Medulla oblongata (tissue), 1 donor: ENCODE measurements at regions not wholly inside any gene's neighbourhood (a gene's known extent, or its start where the extent isn't known, plus 50 kb on each side); places are given as distances from the start of the nearest gene placed in this dataset.
A peak's percentile ranks its signal among the peaks of the same experiment; 100 is the strongest.
"Not testable (repeated sequence)": the region's sequence is repeated elsewhere in the genome, so short reads cannot be mapped to it uniquely, and the experiment has no call there.

Experiments
- DNase-seq: peaks from one replicate; pipeline ENCODE4 v3.0.0-alpha.2; 2015; ENCODE audit errors: extremely low spot score

DNA sequence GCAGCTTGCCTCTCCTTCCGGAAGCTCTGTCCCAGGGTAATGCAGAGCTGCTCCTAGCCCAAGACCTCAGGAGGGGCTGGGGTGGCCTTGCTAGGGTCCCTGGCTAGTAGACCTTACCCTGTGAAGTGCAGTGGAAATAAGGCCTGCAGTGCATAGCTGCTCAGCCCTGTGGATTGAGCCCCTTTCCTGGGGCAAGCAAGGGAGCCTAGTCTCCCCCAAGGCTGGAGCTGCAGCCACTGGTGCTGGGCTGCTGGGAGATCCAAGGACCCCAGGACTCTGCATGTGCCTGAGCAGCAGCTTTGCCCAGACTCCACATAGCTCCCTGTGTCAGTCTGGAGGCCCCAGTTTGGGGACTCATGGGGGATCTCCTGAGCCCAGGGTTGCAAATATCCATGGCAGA, 57.9 kb downstream of the FANCF start:
- no peak for DNase-seq

DNA sequence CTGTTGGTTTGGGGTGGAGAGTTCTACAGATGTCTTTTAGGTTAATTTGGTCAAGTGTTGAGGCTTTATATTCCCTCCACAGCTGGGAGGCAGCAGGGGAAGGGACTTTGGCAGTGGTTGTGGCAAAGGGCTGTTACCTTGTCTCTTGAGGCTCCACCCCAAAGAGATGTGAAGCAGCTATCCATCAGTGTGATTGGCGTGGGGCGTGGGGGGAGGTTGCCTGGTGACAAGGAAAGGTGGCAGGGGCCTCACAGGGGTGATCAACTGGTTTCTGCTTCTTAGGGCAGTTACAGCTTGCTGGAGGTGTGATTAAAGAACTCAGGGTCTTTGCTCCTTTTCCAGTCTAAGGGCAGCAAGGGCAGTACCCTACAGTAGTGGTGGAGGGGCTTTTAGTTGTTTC, 59.3 kb downstream of the FANCF start:
- DNase-seq: no peak

DNA sequence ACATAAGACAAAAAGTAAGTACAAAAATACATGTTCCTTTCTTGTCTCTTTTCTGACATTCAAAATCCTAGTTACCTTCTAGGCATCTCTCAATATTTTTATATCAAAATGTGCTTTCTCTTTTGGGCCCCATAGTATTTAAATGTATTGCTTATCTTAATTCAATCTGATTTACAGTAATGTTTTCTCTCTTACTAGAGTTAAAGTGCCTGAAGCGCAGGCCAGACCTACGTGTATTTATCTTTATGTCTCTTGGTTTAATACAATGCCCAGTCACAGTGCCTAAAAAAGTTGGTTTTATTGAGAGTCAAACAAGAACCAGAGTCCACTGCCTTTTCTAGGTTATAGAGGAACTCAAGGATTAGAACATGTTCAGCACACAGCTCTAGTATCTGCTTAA, 64.3 kb downstream of the FANCF start:
- no peak for DNase-seq

DNA sequence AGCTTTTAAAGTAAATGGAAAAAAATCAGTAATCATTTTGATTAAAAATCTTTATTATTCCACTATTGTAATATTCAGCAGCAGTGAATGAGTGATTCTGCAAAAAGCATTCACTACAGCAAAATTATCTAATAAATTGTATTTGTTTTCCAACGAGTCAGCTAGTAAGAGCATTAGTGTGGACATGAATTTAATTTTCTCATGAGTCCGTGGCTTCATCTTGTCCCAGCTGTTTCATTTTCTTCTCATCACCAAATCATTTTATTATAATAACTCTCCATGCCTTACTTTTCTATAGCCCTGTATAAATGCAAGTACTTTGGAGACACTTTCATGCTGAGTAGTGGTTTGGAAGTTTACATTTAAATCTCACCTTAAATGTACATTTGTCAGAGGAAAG, 66.2 kb downstream of the FANCF start:
- no peak for DNase-seq

DNA sequence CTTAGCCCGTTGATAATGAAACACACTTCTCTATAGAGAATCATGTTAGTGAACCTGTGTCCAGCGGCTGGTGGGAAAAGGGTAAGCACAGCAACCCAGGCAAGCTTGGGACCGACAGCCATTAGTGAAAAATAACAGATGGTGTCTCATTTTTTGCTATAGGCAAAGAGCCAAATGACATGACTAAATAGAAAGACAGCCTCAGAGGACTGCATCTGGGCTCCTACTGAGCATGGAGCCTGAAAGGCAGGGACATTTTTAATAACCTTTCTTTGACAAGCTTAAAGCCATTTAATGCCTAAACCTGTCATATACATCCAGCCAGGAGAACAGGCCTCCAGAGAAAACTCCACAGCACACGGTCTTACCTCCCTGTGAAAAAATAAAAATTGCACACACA, 67.0 kb downstream of the FANCF start:
- no peak for DNase-seq

DNA sequence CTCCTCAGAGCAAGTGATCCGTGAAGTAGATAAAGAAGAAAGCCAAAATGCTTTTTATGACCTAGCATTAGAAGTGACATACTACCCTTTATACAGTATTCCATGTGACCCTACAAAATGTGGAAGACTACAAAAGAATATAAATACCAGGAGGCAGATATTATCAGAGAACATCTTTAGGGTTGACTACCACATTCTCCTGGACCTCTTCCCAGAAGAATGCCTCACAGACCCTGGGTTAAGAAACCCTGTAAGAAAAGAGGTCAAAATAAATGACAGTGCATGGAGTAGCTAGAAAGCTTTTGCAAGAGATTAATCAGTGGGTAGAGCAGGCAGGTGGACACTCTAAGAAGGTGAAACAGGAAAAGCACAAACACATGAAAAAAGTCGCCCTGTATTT, 69.2 kb downstream of the FANCF start:
- no peak for DNase-seq

DNA sequence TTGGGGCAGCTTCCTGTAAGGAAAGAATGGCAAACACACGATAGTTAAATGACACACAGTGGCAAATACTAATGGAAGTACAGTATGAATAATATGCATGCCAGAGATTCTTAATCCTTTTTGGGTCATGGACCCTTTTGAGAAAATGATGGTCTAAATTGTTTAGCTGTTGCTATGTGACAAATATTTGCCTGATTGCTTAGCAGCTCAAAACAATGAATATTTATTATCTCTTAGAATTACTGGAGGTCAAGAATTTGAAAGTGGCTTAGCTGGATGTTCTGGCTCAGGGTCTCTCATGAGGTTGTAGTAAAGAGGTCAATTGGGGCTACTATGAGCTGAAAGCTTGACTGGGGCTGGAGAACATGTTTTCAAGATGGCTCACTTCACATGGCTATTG, 69.7 kb downstream of the FANCF start:
- no peak for DNase-seq

DNA sequence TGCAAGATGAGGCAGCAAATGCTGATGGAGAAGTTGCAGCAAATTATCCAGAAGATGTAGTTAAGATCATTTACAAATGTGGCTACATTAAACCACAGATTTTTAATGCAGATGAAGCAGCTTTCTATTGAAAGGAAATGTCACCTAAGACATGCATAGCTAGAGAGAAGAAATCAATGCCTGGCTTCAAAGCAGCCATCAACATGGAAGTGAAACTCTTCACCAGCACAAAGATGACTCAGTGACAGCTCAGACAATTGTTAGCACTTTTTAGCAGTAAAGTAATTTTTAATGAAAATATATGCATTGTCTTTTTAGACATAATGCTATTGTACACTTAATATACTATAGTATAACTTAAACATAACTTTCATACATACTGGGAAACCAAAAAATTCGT, 71.4 kb downstream of the FANCF start:
- DNase-seq: no peak

DNA sequence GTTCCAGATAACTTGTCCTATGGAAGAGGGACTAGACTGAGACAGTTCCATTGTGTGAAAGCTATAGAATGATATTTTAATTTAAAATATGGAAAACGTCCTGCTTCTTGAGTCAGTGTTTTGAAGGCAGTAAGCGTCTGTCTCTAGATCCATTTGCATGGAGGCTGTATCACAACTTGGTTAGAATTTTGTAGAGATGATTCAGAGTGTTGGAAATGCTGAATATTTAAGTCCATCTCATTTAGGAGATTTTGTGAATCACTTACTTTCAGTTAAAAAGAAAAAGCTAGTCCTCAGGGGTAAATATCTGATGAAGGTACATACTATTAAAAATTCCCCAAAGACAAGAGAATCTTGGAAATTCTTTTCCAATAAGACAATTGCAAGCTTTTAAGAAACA, 72.7 kb downstream of the FANCF start:
- DNase-seq: no peak

DNA sequence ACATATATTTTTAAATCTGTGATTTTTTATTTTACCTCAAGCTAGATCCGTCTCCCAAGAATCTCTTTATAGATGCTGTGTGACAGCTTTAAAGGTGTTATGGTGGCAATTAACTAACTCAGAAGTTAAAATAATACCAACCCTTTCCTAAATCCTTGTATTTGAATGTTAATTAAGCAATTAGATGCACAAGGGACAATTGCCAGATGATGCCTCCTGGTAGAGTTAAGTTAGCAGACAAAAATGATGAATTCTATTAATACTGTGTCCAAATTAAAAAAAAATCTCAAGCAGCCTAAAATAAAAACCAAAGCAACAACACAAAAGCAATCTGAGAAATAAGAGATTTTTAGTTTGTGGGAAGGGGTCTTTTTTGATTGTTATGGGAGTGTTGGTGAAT, 78.9 kb downstream of the FANCF start:
- DNase-seq: no peak

DNA sequence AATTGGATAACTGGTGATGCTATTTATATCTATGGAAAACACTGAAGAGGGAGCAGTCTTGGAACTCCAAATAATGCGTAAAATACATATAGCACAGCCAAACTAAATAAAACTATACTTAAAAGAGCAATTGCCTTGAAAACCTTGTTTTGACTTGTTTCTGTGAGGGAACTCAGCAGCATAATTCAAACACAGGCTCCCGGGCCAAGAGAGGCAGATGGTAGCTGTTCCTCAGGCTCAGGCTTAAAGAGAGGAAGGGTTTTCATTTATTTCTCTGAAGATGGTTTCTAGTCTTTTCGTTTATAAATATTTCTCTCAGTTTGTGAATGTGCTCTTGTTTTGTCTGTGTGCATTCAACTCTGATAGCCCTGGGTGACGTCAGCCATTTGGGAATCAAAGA, 82.4 kb downstream of the FANCF start:
- no peak for DNase-seq

DNA sequence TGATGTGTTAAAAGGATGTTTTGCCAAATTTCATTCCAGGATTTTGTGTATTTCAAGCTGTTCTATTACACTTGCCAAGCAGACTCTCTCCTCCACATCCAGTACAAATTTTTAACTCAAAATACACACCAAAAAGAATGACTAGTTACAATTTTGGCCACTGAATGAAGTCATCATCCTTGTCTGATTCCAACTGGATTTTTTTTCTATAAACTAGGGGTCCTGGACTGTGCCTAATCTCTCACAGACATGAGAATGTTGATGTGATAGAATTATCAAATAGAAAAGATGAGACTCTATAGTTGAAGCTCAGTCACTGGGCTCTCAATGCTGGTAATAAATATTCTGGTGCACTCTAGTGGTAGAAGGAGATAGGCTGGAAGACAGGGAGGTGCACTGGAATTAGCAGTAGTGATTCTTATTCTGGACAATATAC, 85.8 kb downstream of the FANCF start:
- DNase-seq: peak; percentile 53

DNA sequence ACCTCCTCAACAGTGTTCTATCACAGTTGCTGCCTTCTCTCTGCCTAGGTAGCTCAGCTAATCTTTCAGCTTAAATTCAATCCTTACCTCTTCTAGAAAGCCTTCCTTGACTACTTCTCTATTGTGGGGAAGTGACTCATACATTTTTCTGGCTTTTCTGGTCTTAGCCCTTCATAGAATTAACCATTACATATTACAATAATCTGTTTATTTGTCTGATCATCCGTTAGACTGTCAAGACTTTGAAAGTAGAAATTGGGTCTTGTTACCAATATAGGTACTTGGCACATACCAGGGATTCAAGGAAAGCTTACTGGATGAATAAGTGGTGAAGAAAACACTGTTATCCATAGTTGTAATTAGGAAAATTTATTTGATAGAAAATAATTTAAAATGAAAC, 89.6 kb downstream of the FANCF start:
- DNase-seq: no peak

DNA sequence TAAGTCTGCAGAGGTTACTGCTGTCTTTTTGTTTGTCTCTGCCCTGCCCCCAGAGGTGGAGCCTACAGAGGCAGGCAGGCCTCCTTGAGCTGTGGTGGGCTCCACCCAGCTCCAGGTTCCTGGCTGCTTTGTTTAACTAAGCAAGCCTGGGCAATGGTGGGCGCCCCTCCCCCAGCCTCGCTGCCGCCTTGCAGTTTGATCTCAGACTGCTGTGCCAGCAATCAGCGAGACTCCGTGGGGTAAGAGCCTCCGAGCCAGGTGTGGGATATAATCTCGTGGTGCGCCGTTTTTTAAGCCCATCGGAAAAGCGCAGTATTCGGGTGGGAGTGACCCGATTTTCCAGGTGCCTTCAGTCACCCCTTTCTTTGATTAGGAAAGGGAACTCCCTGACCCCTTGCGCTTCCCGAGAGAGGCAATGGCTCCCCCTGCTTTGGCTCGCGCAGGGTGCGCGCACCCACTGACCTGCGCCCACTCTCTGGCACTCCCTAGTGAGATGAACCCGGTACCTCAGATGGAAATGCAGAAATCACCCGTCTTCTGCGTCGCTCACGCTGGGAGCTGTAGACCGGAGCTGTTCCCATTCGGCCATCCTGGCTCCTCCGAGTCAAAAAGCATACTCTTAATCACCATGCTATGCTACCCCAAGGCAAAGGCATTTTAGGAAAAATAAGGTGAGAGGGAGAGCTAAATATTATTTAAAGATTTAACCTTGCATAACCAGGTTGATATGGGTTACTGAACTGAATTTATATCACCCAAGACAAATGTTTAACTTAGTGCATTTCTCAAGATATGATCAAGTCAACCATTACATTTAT, 96.8 kb downstream of the FANCF start:
- not testable (repeated sequence) for DNase-seq

DNA sequence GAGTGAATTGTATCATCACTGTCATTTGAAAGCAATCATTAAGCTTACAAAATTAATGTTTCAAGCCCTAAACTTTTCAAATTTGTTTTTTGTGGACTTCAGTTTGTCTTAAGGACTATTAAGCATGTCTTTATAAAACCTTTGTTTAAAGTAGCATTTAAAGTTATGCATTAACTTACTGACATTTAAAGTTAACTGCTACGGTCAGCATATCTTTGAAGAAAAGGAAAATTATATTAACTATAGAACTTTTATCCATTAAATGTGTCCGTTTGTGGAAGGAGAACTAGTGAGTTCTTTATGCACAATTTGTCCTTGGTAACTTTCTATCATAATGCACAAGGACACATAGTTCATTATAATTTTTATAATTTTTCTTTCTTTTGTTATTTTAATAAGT, 103.4 kb downstream of the FANCF start:
- DNase-seq: no peak

DNA sequence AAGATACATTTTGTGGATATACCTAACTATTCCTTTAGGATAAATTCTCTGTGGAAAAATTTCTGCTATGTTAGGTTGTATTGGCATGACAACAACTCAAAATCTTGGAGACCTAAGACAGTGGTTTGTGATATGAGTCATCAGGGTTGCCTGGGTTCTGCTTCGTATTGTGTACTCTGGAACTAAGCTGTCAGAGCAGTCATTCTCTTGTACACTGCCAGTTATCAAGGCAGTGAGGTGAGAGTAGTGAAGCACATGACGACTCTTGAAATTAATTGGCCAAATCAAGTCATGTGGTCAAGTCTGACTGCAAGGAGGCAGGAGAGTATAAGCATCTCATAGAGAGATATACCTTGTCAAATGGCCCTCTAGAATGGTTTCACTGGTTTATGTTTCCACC, 104.4 kb downstream of the FANCF start:
- no peak for DNase-seq

DNA sequence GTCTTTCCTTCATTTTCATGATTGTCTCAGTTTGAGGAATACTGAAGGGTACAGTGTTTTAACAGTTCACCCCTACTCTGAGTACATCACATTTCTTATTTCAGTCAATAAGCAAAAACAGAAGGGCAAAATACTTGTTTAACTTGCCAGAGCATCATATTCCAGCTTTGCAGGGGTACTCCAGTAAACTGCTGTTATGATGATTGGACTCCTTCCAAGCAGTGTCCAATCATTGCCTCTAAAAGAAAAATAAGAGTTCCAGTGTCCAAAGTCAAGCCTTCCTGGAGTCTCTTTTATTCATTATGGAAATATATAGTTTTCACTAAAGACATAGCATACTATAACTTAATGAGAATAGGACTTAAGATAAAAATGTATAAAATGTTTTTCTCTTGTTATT, 105.1 kb downstream of the FANCF start:
- DNase-seq: no peak

DNA sequence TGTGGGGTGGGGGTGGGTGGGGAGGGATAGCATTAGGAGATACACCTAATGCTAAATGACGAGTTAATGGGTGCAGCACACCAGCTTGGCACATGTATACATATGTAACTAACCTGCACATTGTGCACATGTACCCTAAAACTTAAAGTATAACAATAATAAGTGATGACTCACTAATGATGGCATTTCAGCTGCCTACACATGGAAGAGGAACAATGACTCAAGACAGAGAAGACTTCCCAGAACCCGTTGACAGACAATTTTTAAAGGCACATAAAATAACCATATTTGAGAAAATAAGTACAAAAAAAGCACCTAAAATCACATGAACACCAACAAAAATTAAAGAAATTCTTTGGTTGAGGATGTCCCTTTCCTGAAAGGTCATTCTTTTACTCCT, 107.3 kb downstream of the FANCF start:
- DNase-seq: not testable (repeated sequence)

DNA sequence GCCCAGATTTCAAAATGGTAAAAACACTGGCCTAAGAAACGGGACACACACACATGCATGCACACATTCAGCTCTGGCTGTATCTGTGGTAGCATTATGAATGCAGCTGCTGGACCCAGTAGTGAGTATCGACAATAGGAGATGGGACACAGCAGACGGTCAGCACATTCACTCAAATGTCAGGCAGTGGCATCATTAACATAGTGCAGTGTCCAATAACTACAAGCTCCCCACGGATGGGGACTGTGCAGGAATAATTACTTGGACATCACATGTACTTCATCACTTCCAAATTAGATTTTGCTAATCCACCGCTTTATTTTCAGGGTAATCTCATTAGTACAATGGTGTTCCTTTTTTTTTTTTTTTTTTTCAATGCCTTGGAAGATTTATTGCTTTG, 109.5 kb downstream of the FANCF start:
- DNase-seq: no peak

DNA sequence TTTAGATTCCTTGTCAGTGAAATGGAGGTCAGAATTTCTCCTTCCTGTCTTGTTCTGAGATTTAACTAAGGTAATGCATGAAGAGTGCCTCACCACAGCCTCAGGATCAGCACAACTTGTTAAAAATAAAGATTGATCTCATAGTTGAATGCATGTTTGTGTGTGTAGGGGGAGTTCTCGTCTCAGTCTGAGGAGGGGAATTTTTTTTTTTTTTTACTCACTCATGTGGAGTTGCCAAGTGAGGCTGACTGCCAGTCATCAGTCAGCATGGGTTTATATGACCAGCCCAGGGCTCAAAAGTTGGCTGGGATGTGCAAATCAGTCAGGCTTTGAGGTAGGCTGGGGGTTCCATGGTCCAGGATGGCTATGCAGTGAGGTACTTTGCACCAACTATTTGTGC, 113.2 kb downstream of the FANCF start:
- DNase-seq: no peak

DNA sequence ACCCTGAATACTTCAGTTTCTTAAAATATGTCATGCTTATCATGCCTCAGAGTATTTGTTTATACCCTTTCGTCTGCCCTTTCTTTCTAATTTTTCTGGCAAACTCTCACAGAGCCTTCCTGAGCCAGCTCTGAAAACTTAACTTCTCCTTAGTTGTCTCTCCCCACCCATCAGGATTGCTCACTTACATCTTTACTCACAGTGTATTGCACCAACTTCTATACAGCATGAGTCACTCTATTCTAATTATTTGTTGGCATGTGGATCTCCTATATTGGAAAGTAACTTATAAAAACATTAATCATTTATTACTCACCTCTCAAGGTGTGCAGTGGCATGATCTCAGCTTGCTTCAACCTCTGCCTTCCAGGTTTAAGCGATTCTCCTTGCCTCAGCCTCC, 114.9 kb downstream of the FANCF start:
- DNase-seq: no peak

DNA sequence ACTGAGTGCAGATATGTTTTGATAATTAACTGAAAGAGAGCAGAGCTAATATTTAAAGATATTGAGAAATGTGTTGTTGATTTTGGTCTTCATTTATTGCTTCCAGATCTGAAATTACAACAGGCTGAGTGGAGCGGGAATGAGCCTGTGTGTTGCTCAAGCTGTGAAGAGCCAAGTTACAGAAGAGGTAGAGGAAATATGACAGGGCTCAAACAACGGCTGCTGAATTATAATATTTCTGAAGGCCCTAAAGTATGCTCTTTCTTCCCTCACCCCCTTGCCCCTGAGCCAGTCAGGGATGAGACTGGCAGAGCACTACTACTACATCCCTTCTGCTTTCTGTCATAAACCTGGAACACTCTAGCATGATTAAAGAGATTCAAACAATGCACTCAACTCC, 115.6 kb downstream of the FANCF start:
- DNase-seq: no peak

DNA sequence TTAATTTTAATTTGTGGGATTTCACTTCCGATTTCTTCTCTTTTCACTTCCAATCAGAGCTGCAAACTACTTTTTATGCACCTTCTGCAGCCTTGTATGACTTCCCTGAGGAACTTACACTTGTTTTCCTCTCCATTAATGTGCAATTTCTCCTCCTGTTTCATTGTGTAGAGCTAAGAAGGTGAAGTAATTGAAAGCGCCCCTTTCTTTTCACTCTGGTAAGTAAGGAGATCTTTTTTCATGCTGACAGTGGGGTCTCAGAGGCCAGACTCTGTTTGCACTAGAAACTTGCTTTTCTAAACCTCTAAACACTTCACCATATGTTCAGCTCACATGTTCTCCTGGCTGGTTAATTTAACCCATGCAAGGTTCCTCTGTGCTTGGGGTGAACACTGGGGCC, 117.0 kb downstream of the FANCF start:
- DNase-seq: no peak

DNA sequence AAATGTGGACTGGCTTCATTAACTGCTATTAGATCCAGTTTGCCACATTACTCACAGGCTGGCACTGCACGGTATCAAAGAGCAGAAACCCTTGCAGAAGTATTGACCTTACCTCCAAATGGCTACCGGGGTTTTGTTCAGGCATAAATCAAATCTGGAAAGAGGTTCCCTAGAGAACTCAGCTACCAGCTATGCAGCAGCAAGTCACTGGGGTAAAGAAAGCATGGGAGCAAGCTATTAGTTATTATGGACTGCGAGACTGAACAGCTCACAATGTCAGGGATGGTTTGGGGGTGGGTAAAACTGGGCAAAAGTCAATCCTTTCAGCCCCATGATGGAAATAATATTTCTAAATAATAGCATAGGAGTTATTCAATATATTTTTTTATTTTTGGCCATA, 128.1 kb downstream of the FANCF start:
- no peak for DNase-seq
